ENCODE measurements at regions not wholly inside any gene's neighbourhood (a gene's known extent, or its start where the extent isn't known, plus 50 kb on each side); places are given as distances from the start of the nearest gene placed in this dataset.
A peak's percentile ranks its signal among the peaks of the same experiment; 100 is the strongest.

DNA sequence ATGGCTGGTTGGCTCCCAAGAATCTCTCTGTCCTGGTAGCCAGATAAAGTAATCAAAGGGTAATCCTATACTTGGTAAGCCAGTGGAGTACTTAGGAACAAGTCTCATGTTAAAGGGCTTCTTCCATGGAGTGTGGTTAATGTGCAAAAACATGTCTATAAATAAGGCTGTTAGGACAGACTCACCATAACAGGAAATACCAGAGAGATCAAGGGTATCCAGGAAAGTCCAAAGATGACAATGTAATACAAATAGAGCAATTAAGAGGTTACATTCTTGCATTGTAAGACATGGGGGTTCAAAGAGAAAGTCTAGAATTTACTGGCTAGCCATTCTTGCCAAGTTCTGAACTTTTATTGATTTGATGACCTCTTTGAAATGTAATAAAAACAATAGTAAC lies 61.9 kb upstream of the ZCCHC13 start (continued):
- TF ChIP-seq ZGPAT (CRISPR knock-in tag; IDR thresholded peaks at IDR 0.05) (peak; percentile 42; the same call in 1 of the 2 replicates), CERS6 (CRISPR knock-in tag; IDR thresholded peaks at IDR 0.05) (no peak), MTA3 (CRISPR knock-in tag; IDR thresholded peaks at IDR 0.05) (no peak), HNF4A (CRISPR knock-in tag; IDR thresholded peaks at IDR 0.05) (peak; percentile 84), TCF7 (IDR thresholded peaks at IDR 0.05; ENCODE audit: low read depth) (peak; percentile 81), DPF2 (CRISPR knock-in tag; IDR thresholded peaks at IDR 0.05; ENCODE audit: borderline replicate concordance, low read depth) (0 out of 2 replicates have a peak, but pooled peaks have one; percentile 24), FOXJ3 (CRISPR knock-in tag; IDR thresholded peaks at IDR 0.05; ENCODE audit: borderline replicate concordance) (peak; percentile 52; the same call in 1 of the 2 replicates), IRF2 (CRISPR knock-in tag; IDR thresholded peaks at IDR 0.05) (peak; percentile 31; the same call in 1 of the 2 replicates), ZBTB14 (CRISPR knock-in tag; IDR thresholded peaks at IDR 0.05) (no peak), WIZ (CRISPR knock-in tag; IDR thresholded peaks at IDR 0.05) (no peak), ZNF883 (CRISPR knock-in tag; IDR thresholded peaks at IDR 0.05; ENCODE audit: not compliant biosample characterization) (no peak), NR2F1 (CRISPR knock-in tag; IDR thresholded peaks at IDR 0.05) (peak; percentile 53 to 94; a peak in 2 of 4 replicates), PRDM4 (CRISPR knock-in tag; IDR thresholded peaks at IDR 0.05; ENCODE audit: borderline replicate concordance) (no peak), SAP130 (CRISPR knock-in tag; IDR thresholded peaks at IDR 0.05; ENCODE audit: low read depth) (peak; percentile 49; the same call in 1 of the 2 replicates), MIXL1 (CRISPR knock-in tag; IDR thresholded peaks at IDR 0.05) (peak; percentile 88), SMARCE1 (IDR thresholded peaks at IDR 0.05; ENCODE audit: borderline replicate concordance) (no peak), ZNF562 (CRISPR knock-in tag; IDR thresholded peaks at IDR 0.05; ENCODE audit: borderline replicate concordance) (no peak), ELF3 (CRISPR knock-in tag; IDR thresholded peaks at IDR 0.05) (peak; percentile 76), MYC (CRISPR knock-in tag; IDR thresholded peaks at IDR 0.05; ENCODE audit: borderline replicate concordance) (no peak), ZBTB20 (CRISPR knock-in tag; IDR thresholded peaks at IDR 0.05; ENCODE audit: borderline replicate concordance, low read depth) (no peak), KAT8 (CRISPR knock-in tag; IDR thresholded peaks at IDR 0.05) (no peak), NR2F2 (IDR thresholded peaks at IDR 0.05; ENCODE audit: borderline replicate concordance, low read depth) (peak; percentile 83)
- TF ChIP-seq, protein P1, sequence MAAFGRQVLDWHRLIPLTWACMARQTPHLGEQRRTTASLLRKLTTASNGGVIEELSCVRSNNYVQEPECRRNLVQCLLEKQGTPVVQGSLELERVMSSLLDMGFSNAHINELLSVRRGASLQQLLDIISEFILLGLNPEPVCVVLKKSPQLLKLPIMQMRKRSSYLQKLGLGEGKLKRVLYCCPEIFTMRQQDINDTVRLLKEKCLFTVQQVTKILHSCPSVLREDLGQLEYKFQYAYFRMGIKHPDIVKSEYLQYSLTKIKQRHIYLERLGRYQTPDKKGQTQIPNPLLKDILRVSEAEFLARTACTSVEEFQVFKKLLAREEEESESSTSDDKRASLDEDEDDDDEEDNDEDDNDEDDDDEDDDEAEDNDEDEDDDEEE (CRISPR knock-in tag; IDR thresholded peaks at IDR 0.05) = no peak
- TF ChIP-seq, protein P2, sequence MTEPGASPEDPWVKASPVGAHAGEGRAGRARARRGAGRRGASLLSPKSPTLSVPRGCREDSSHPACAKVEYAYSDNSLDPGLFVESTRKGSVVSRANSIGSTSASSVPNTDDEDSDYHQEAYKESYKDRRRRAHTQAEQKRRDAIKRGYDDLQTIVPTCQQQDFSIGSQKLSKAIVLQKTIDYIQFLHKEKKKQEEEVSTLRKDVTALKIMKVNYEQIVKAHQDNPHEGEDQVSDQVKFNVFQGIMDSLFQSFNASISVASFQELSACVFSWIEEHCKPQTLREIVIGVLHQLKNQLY (CRISPR knock-in tag; IDR thresholded peaks at IDR 0.05) = peak; percentile 15; the same call in 1 of the 2 replicates
